CD4-positive, alpha-beta T cell treated with Interleukin-4 for 4 hours (primary cell): ENCODE measurements at regions not wholly inside any gene's neighbourhood (a gene's known extent, or its start where the extent isn't known, plus 50 kb on each side); places are given as distances from the start of the nearest gene placed in this dataset.

ENCODE experiments used
- DNase-seq: peaks from one replicate; pipeline ENCODE4 v3.0.0-alpha.2; 2020

DNA sequence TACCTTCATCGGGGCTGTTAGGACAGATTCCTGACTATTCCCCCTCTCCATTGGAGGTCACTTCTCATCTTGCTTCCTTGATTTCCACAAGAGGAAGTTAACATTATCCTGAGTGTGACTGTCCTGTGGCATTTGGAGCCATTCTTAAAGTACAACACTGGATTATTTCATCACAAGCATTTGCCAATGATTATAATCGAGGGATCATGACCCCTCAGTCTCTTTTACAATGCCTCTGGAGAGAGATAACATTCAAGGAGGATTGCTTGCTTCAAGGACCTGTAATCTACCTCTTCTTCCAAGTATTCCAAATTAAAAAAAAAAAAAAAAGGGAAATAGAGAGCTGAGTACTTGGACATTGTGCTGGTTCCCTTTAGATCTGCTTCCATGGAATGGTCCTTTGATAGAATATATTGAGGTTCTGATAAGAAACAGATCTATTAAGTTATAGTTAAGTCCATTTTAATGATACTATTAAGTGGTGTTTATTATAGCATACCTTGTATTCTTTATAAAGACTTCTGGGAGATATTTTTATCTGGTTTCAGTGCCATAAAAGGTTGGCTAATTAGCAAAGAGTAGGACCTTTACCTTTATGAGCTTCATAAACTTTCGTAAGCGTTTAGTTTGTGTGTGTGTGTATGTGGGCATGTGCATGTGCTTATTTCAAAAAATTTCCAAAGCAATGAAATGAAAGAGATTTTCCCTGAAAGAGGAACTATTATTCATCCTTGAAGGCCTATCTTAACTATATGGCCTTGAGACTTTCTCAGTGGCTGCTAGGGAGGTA lies 469.1 kb downstream of the DHX35 start:
- DNase-seq, result no peak

DNA sequence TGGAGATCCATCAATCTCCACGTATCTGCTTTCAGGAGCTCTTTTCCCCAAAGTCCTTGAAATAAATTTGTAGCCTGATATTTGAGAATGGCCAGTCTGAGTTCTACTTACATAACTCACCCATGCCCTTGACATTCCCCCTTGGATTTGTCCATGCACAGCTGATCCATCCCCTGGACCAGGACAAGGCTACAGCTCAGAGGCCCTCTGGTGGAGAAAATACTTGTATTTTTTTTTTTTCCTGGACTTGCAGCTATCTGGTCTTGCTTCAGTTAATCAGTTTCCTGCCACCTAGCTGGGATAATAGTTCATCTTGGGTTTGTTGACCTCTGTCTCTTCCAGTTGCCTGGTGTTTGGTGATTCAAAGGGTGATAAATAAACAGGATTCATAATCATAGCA lies 467.6 kb downstream of the DHX35 start:
- DNase-seq, result no peak

- DNase-seq, result no peak
Measured at GRCh38 chr20:39424962-39425678, 463.0 kb downstream of the DHX35 start.

GRCh38 chr20:39421571-39422105 lies 459.5 kb downstream of the DHX35 start:
- no peak for DNase-seq

DNA sequence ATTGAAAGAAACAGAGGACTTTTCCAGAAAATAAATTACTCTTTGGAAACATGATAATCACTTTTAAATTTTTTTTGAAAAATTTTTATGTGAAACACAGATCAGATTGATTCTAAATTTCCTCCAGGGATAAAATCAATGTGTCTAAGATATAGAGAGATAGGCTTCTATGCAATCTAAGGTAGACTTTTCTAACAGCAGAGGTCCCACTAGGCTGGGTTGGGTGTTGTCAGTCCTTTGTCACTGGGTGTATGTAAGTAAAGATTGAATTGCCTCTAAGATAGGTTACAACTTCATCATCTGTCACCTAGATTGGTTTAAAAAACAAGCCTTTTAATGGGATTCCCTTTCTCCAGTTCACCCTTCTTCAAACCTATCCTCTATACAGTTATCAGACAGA lies 449.9 kb downstream of the DHX35 start:
- no peak for DNase-seq

DNA sequence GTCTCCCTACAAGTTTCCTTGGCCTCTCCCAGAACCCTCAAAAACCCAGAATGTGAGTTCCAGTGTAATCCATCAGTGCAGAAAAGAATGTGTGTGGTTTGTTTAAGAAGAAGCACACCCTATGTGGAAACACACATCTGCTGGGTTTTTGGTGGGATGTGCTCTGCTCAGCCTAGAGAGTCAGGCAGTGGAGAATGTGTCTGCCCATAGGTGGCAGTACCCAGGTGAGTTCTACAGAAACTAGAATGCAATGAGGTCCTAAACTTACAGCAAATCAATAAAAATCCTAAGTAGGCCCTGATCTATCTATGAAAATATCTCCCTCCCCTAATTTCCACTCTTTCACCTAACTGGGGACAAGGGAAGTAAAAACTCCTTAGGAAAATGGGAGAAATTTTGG lies 437.3 kb downstream of the DHX35 start:
- DNase-seq, result no peak

DNA sequence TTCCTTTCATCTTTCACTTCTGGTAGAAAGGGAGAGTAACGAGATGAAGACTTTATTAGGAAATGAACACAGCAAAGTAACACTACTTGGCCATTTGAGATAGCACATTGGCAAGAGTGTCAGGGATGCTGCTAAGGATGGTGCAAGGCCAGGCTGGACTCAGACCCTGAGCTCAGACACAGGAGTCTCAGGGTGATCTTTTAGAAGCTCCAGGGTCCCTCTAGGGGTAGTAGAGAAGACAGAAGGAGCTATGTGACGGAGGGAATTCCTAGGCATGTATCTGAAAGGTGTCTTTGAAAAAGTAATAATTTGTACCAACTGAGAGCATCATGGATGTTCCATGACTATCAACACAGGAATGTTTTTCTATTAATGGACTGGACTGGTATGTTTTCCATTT lies 436.5 kb downstream of the DHX35 start:
- no peak for DNase-seq

DNA sequence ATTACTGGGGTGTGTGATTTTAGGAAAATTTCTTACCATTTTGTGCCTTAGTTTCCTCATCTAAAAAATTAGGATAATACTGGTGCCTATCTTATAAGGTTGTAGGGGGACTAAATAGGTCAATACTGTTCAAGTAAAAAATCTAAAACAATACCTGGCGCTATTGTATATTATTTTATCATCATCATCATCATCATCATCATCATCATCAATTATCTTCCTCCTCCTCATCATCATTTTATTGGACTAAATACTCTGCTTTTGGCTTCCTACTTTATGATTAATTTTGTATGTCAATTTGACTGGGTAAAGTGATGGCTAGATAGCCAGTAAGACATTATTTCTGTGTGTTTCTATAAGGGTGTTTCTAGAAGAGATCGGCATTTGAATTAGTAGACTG lies 435.5 kb downstream of the DHX35 start:
- no peak for DNase-seq

DNA sequence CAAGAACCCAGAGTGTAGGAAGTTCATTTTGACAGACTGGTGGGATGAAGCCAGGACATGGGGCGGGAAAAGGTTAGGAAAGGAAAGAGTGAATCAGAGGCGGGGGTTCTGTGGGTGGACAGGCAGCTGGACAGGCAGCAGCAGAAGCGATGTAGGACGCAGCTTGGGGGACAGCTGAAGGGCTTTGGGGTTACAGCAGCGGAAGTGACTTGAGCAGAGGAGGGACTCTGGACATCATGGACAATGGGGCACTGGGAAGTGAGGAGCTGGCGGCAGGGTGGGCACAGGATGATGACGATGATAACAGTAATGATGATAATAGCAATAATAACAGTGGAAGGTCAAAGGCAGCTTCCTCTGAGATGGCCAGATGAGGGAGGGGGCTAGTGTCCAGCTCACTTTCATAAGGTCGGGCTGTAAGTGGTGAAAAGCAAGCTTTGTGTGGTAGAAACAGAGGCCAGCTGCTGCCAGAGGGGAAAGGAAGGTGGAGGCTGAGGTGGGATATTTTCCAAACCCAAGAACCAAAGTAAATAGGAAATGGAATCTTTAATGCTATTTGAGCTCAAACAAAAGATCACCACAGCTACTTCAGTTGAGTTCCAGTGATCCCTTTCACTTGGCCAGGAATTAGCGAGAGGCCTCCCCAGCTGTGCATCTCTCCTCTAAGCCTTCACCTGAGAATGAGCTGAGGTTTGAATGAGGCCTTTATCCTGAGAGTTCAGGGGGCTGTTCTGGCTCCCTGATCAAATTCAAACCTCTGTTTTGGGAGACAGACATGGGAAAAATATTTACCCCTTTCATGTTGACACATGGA lies 433.5 kb downstream of the DHX35 start:
- no peak for DNase-seq

- no peak for DNase-seq
Measured at GRCh38 chr20:39394461-39394860, 432.3 kb downstream of the DHX35 start.

GRCh38 chr20:39390186-39390585 lies 428.0 kb downstream of the DHX35 start:
- no peak for DNase-seq

GRCh38 chr20:39381595-39381994 lies 419.5 kb downstream of the DHX35 start:
- DNase-seq, result no peak

DNA sequence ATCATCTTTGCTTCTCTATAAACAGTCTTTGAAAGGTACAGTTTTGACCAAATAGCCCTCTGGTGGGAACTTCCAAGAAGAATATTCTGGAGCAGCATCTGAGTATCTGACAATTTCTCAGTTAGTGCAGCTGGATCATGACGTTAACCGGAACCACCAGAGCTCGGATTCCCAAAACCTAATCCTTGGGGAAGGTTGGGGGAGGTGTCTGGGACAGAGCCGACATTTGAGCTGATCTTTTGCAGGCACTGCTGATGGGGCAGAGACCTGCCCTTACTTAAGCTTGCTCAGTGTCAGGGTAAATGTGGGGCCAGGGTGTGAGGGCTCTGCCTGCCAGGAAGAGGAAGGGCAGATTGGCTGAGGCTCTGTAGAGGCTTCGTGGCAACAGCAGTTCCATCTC lies 416.6 kb downstream of the DHX35 start:
- DNase-seq, result no peak

GRCh38 chr20:39376788-39377187 lies 414.6 kb downstream of the DHX35 start:
- no peak for DNase-seq

DNA sequence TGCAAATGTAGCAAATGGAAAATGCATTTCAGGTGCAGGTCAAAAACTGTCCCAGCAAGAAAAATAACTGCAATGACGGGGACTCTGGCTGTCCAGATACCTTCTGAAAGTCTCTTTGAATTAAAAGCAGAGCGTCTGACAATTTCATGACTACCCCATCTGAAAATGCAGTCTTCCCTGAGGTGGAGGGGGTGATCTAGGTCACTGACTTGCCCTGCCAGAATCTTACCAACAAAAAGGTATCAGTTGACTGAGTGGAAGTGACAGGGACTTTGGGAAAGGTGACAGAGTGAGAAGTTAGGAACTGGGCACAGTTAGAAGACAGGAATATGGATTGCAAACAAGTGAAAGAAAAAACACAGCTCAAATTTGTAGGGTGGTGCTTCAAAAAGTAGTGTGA lies 402.2 kb downstream of the DHX35 start:
- DNase-seq, result no peak

DNA sequence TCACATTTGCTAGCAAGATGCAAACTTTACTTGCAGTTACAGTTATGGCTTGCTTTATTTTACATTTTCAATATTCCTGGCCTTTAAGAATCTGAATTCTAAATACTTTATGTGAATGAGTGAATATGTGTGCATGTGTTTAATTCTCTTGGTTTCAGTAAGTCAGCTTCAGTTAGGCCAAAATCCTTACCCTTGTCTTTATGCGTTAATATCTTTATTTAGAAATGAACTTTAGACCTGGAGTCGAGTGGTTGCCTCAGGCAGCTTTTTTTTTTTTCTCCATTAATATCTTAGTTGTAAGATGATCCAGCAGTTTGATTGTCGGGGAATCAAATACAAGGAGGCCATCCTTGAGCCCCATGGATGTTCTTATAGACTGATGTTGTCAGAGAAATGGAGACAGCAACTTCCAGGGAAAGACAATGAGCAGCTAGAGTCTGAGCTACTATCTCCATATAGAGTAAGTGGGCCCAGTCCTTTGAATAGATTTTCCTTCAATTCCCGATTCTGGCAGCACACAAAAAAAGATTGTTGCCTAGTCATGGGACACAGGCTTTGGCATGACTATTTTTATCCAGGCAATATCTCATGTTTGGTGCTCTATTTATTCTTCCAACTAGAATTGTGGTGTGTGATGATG lies 398.0 kb downstream of the DHX35 start:
- DNase-seq, result no peak

GRCh38 chr20:39358052-39358451 lies 395.9 kb downstream of the DHX35 start:
- no peak for DNase-seq

- no peak for DNase-seq
Measured at GRCh38 chr20:39356908-39357307, 394.8 kb downstream of the DHX35 start.

DNA sequence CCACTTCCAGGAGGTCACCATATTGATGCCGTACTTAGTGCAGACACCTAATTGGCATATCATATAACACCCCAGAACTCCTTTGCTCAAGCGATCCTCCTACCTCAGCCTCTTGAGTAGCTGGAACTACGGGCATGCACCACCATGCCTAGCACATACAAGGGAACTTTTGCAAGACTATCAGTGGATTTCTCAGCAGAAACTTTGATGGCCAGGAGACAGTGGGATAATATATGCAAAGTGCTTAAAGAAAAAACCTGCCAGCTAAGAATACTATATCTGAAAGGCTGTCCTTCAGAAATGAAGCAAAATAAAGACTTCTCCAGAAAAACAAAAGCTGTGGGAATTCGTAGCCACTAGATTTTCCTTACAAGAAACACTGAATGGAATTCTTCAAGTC lies 387.1 kb downstream of the DHX35 start:
- no peak for DNase-seq

- no peak for DNase-seq
Measured at GRCh38 chr20:39347626-39348025, 385.5 kb downstream of the DHX35 start.

DNA sequence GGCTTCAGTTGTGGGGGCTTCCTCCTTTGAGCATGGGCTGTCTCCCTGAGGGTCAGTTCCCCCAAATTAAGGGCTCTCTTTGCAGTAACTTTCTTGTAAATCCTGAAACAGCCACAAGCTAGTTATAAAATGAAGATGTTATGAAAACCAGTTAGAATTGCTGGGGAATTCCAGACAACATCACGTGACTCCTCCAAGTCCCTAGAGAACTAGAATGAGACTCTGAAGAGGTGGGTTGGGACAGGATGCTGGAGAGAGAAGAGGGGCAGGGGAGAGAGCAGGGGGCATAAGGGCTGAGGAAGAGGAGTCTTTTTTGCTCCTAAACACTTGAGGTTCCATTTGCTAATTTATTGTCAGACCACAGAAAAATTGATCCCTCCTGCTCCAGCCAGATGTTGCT lies 380.3 kb downstream of the DHX35 start:
- no peak for DNase-seq

DNA sequence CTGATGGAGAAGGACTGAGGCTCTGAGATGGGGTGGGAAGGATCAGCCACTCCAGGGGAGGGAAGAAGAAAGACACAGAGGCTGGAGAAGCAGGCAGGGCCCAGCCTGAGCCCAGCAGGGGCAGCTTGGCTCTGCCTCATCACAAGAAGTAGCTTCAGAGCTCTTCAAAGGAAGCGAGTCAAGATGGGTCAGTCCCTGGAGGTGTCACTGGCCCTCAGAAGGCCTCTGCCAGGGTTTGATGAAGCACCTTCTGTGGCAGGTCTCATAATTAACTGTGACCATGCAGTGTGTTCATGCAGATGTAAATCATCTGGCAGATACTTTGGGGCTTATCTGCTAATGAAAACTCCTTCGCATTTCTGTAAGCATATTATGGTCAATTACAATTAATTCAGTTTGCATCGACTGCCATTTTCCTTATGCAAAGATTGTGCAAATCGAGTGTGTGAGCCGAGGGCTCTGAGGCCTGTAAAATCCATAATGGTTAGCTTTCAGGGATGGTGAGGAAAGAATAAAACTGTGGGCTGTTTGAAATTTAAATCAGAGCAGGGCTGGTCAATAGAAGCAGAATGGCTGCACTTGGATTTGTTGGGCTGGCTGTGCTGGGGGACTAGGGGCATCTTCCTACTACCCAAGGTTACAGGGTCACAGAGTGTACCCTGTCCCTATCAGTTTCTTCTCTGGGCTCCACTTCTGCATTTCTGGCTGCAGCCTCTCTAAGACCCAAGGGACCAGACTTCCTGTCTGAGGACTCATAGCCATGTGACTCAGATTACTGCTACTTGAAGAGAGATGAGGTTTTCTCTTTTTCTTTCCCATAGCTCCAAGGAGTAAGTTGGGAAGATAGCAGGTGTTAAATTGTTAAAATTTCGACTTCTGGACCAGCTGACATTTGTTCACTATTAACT lies 376.6 kb downstream of the DHX35 start:
- DNase-seq, result no peak
